GM18519 (cell line): ENCODE measurements at regions not wholly inside any gene's neighbourhood (a gene's known extent, or its start where the extent isn't known, plus 50 kb on each side); places are given as distances from the start of the nearest gene placed in this dataset.

ENCODE experiments used
- ATAC-seq: cut with Tn5 transposase; IDR thresholded peaks from one replicate; pipeline ENCODE4 v1.9.1; 2021; ENCODE audit warnings: mild to moderate bottlenecking, moderate library complexity; ENCODE audit not compliant: unreplicated experiment, low FRiP score

DNA sequence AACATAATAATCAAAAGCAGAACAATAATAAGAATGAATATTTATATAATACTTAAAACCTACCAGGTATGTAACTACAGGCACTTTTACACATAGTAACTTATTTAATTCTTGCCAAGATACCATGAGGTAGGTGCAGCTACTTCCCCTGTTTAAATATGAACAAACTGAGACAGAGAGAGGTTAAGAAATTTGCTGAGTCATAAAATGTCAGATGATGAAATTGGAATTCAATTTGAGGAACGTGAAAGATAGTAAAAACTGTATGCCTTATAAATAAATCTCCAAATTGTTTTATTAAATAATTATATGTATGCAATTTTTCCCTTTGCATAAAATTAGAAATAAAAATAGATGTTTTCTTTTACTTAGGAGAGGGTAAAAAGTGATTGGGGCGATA lies 1103.3 kb upstream of the NRXN1 start:
- no peak for ATAC-seq

GRCh38 chr2:52128081-52128480 lies 1096.1 kb upstream of the NRXN1 start:
- ATAC-seq: no peak

GRCh38 chr2:52127527-52127926 lies 1095.6 kb upstream of the NRXN1 start:
- no peak for ATAC-seq

GRCh38 chr2:52117299-52117698 lies 1085.4 kb upstream of the NRXN1 start:
- no peak for ATAC-seq

- ATAC-seq: no peak
Observed at GRCh38 chr2:52115750-52116149, 1083.8 kb upstream of the NRXN1 start.

DNA sequence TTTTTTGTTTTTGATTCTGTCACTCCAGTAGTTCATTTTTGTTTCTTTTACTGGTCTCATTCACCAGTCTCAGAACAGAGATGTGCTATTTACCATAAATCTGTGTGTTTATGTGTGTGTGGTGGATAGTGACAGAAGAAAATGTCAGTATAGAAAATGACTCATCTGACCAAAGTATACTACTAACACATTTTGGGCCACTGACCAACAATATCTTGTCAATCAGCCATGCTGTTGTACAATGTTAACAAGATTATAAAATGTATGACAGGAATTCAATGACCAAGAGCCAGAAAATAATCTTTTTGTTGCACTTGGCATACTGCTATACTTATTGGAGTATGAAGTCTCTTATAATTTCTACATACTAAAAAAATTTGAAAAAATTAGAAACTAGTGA lies 1081.4 kb upstream of the NRXN1 start:
- no peak for ATAC-seq

DNA sequence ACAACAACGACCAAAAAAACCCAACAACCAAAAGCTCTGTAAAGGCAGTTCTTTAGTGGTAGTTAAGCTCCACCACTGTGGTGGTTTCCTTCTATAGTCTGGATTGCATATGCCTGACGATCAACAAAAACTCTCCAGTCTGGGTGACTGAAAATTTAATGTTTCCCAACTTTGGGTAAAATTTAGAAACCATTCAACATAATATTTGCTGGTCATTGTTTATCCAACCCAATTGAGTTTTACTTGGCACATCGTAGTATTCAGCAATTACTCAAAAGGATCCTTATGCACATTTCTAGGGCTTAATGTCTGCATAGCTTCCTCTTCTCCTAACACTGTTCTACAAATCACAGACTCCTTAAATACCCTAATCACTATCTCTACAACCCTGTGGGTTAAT lies 1080.2 kb upstream of the NRXN1 start:
- ATAC-seq: no peak

DNA sequence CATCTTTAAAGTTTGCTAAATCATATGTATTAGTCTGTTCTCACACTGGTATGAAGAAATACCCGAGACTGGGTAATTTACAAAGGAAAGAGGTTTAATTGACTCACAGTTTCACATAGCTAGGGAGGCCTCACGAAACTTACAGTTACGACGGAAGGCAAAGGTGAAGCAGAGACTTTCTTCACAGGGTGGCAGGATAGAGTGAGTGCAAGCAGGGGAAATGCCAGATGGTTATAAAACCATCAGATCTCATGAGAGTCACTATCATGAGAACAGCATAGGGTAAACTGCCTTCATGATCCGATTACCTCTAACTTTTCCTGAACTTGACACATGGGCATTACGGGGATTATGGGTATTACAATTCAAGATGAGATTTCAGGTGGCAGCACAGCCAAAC lies 1075.2 kb upstream of the NRXN1 start:
- no peak for ATAC-seq

DNA sequence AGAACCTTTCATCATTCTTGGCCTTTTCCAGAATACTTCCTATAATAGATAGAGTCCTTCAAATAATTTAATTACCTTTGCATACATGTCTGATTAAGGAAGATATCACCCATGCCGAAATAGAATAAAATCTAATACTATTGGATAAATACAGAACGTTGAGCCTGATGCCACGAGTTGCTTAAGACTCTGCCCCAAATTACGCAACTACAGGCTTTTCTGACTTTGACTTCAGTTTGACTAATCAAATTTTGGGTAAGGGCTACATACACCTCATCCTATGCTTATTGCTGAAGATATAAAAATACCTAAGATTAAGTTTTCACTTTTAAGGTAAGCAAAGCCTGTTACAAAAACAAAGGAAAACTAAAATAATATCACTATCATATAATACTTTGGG lies 1065.1 kb upstream of the NRXN1 start:
- ATAC-seq: no peak

DNA sequence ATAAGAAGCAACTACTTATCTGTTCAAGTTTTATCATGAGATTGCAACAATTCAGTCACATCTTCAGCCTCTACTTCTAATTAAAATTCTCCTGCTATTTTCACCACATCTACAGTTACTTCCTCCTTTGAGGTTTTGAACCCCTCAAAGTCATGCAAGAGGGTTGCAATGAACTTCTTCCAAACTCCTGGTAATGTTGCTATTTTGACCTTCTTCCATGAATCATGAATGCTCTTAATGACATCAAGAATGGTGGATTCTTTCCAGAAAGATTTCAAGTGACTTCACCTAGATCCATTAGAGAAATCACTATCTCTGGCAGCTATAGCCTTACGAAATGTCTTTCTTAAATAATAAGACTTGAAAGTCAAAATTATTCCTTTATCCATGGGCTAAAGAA lies 1052.8 kb upstream of the NRXN1 start:
- no peak for ATAC-seq

GRCh38 chr2:52083214-52083613 lies 1051.3 kb upstream of the NRXN1 start:
- ATAC-seq: no peak

DNA sequence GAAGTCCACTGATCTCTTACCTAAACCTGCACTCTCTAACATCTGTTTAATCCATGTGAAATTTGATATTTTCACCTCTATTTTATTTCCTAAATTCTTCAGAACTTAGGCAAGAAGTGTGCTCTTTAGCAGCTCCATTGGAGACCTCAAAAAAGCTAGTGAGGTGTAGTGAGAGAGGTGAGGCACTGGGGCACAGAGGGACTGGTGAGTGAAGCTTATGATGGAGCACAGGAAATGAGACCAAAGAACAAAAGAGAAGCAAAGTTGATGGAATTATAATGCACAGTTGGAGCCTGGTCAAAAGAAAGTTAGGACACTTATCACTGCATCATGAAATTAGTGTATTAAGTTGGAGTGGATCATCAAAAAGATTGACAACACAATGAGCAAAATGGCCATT lies 1050.7 kb upstream of the NRXN1 start:
- no peak for ATAC-seq

GRCh38 chr2:52079602-52080001 lies 1047.7 kb upstream of the NRXN1 start:
- no peak for ATAC-seq

- ATAC-seq: no peak
Observed at GRCh38 chr2:52077159-52077558, 1045.2 kb upstream of the NRXN1 start.

- ATAC-seq: no peak
Observed at GRCh38 chr2:52074130-52074719, 1042.3 kb upstream of the NRXN1 start.

DNA sequence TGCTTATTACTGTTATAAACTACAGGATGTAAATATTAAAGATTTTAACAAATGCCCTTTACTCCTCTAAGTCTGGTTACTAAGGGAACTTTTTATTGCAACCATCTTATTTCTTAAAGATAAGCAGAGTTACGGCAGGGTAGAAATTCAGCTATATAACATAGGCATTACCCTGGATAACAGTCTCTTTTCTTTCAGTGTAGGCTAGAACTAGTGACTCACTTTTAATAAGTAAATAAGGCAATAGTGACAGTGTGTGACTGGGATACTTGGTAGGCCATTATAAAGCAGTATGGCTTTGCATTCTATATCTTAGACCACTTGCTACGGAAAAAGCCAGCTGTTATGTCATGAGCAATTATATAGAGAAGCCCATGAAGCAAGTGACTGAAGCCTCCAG lies 1041.0 kb upstream of the NRXN1 start:
- no peak for ATAC-seq

DNA sequence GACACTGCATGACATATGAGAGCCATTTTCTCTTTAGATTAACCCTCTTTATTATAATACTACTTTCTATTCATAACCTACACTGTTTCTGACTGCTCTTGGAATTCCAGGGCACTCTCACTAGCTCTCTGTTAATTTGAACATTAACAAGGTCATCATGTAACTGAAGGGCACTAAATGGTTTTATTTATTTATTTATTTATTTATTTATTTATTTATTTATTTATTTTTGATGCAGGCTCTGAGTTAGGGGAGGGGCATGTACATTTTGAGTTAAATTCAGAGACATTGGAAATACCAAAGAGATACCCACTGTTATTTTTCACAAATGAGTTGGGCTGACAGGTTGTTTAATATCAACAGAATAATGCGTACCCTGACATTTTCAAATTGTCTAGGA lies 1038.7 kb upstream of the NRXN1 start:
- ATAC-seq: no peak

GRCh38 chr2:52064234-52064633 lies 1032.3 kb upstream of the NRXN1 start:
- ATAC-seq: no peak

- ATAC-seq: no peak
Observed at GRCh38 chr2:52054824-52055223, 1022.9 kb upstream of the NRXN1 start.

- no peak for ATAC-seq
Observed at GRCh38 chr2:52036853-52037252, 1004.9 kb upstream of the NRXN1 start.

DNA sequence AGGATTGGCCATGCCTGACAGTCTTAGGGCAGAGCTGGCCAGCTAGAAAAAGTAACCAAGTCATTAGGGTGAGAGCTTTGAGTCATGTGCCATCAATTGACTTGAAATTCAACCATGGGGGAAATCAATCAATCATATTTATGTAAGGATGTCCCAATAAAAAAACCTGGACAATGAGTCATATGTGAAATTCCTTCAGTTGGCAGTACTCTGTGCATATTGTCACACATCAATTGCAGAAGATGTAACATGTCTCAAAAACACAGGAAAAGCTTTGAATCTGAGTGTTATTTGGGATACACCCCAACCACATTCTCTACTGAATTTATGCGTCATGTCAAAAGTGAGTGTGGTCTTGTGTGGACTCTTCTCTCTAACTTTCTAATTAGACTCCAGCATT lies 1004.1 kb upstream of the NRXN1 start:
- no peak for ATAC-seq

- ATAC-seq: no peak
Observed at GRCh38 chr2:52035391-52035790, 1003.5 kb upstream of the NRXN1 start.

DNA sequence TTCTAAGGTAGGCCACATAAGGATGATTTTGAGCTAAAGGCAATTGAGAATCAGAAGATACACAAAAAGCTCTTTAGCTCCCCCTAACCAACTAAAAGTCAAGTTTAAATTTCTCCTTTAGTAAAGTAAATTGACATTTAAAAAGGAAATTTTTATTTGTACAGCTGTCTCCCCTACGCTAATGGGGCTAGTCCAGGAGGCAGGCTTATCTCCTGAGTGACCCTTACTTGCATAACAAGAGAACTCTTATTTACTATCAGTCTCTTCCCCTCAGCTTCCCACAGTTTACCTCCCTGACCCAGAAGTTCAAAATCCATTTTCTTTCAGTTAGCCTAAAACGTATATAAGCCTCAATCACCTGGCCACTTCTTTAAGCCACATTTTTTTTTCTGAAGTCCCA lies 1002.8 kb upstream of the NRXN1 start:
- ATAC-seq: no peak
